ENCODE measurements at regions not wholly inside any gene's neighbourhood (a gene's known extent, or its start where the extent isn't known, plus 50 kb on each side); places are given as distances from the start of the nearest gene placed in this dataset.
"Not testable (repeated sequence)": the region's sequence is repeated elsewhere in the genome, so short reads cannot be mapped to it uniquely, and the experiment has no call there.

GRCh38 chr11:91293119-91293518, 931.5 kb upstream of the FAT3 start:
- DNase-seq = no peak

- no peak for DNase-seq
These were observed 952.5 kb upstream of the FAT3 start for GRCh38 chr11:91272089-91272488.

GRCh38 chr11:91268512-91269295, 955.9 kb upstream of the FAT3 start:
- not testable (repeated sequence) for DNase-seq

- DNase-seq = peak; percentile 48
These were observed 958.7 kb upstream of the FAT3 start for GRCh38 chr11:91265946-91266345.

GRCh38 chr11:91264481-91264880, 960.1 kb upstream of the FAT3 start:
- no peak for DNase-seq

- DNase-seq = no peak
These were observed 960.9 kb upstream of the FAT3 start for GRCh38 chr11:91263496-91264365.

- DNase-seq = no peak
These were observed 963.1 kb upstream of the FAT3 start for GRCh38 chr11:91261513-91261912.

GRCh38 chr11:91258876-91259275, 965.7 kb upstream of the FAT3 start:
- DNase-seq = peak; percentile 72

GRCh38 chr11:91257667-91258066, 967.0 kb upstream of the FAT3 start:
- DNase-seq = peak; percentile 93

GRCh38 chr11:91248199-91248807, 976.3 kb upstream of the FAT3 start:
- peak; percentile 61 for DNase-seq

GRCh38 chr11:91247009-91247735, 977.4 kb upstream of the FAT3 start:
- no peak for DNase-seq

GRCh38 chr11:91244912-91245311, 979.7 kb upstream of the FAT3 start:
- no peak for DNase-seq

GRCh38 chr11:91243630-91244029, 981.0 kb upstream of the FAT3 start:
- peak; percentile 67 for DNase-seq

- DNase-seq = peak; percentile 73
These were observed 981.6 kb upstream of the FAT3 start for GRCh38 chr11:91243051-91243450.

GRCh38 chr11:91241226-91241625, 983.4 kb upstream of the FAT3 start:
- DNase-seq = no peak

GRCh38 chr11:91239359-91239758, 985.3 kb upstream of the FAT3 start:
- DNase-seq = no peak

GRCh38 chr11:91231226-91231625, 993.4 kb upstream of the FAT3 start:
- peak; percentile 49 for DNase-seq

GRCh38 chr11:91230647-91231046, 994.0 kb upstream of the FAT3 start:
- DNase-seq = no peak

- peak; percentile 53 for DNase-seq
These were observed 1000.0 kb upstream of the CHORDC1 start for GRCh38 chr11:91222830-91223229.

- DNase-seq = peak; percentile 67
These were observed 997.8 kb upstream of the CHORDC1 start for GRCh38 chr11:91220476-91221202.

- peak; percentile 76 for DNase-seq
These were observed 996.7 kb upstream of the CHORDC1 start for GRCh38 chr11:91219535-91219934.

- peak; percentile 52 for DNase-seq
These were observed 986.9 kb upstream of the CHORDC1 start for GRCh38 chr11:91209751-91210150.
